C4-2B (cell line): ENCODE measurements at regions not wholly inside any gene's neighbourhood (a gene's known extent, or its start where the extent isn't known, plus 50 kb on each side); places are given as distances from the start of the nearest gene placed in this dataset.

ENCODE experiments used
- H3K27ac ChIP-seq: fragments of 450-650 bp; 2 replicates; pipeline ENCODE4 v1.5.1; 2017
- ZFX ChIP-seq: fragments of 450-650 bp; IDR thresholded peaks from 2 replicates; pipeline ENCODE4 v1.6.1; 2017
- TF ChIP-seq, protein P1 (sequence below): fragments of 450-650 bp; conservative IDR thresholded peaks from 2 replicates; pipeline ENCODE4 v1.5.1; 2017; ENCODE audit warnings: mild to moderate bottlenecking

DNA sequence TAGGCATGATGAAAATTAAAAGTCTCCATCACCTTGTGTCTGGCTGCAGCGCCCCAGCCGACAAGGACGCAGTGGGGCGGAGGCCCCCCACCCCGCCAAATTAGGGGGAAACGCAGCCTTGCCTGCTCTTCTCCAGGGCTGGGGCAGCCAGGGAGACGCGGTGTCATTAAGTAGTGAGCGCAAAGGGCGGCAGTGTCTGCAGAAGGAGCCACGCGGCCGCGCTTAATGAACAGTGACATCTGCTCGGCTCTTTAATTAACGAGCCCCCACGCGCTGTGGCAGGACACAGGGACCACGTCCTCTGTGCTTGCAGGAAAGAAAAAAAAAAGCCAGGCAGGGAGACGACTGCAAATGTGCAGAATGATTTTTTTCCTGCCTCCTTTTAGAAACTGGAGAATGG, 93.4 kb upstream of the NCOR2 start:
- H3K27ac ChIP-seq = no peak overlapping the region
- TF ChIP-seq, protein P1, sequence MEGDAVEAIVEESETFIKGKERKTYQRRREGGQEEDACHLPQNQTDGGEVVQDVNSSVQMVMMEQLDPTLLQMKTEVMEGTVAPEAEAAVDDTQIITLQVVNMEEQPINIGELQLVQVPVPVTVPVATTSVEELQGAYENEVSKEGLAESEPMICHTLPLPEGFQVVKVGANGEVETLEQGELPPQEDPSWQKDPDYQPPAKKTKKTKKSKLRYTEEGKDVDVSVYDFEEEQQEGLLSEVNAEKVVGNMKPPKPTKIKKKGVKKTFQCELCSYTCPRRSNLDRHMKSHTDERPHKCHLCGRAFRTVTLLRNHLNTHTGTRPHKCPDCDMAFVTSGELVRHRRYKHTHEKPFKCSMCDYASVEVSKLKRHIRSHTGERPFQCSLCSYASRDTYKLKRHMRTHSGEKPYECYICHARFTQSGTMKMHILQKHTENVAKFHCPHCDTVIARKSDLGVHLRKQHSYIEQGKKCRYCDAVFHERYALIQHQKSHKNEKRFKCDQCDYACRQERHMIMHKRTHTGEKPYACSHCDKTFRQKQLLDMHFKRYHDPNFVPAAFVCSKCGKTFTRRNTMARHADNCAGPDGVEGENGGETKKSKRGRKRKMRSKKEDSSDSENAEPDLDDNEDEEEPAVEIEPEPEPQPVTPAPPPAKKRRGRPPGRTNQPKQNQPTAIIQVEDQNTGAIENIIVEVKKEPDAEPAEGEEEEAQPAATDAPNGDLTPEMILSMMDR = no peak

DNA sequence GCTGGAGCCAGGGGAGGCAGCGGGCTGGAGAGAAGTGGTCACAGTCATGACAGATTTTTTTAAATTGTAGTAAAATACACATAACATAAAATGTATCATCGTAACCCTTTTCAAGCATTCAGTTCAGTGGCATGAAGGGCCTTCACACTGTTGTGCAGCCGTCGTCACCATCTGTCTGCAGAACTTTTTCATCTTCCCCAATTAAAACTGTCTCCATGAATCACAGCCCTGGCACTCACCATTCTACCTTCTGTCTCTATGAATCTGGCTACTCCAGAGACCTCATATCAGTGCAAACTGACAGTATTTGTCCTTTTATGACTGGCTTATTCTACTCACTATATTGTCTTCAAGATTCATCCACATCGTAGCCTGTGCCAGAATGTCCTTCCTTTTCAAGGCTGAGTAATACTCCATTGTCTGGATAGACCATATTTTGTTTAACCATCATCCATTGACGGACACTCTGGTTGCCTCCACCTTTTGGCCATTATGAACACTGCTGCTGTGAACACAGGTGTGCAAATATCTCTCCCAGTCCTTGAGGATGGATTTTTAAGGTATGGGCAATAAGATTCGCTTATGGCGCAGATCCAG, 91.5 kb upstream of the NCOR2 start:
- no peak for TF ChIP-seq ZFX
- TF ChIP-seq, protein P1 = no peak
- H3K27ac ChIP-seq = no peak overlapping the region

DNA sequence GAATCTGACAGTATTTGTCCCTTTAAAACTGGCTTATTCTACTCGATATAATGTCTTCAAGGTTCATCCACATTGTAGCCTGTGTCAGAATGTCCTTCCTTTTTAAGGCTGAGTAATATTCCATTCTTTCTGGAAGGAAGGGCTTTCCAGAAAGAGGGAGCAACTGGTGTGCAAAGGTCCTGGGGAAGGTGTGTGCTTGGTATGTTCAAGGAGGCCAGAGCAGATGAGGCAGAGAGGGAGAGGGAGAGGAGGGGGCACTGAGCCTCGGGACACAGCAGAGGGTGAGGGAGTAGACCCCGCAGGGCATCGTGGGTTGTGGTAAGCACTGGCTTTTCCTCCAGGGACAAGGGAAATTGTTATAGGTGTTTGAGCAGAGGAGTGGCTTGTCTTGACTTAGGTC, 90.9 kb upstream of the NCOR2 start:
- TF ChIP-seq, protein P1 = no peak
- no peak for TF ChIP-seq ZFX

DNA sequence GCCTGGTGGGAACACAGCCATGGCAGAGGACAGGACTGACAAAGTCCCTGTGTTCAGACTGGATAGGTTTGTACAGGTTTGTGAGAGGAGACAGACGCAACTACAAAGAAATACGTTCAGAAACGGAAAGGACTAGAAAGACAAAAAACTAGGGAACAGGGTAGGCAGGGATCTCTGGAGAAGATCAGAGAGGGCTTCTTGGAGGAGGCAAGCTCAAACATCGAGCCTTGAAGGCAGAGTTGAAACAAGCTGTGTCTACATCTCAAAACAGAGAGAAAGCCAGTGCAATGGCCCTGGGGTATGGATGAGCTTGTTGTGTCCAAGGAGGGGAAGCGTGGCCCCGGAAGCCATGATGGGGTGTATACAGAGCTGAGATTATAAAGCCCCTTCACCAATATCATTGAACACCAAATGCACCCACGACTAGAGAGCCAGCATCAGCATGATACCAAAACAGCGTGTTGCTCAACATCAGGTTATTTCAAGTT, 89.6 kb upstream of the NCOR2 start:
- H3K27ac ChIP-seq = no peak overlapping the region
- TF ChIP-seq, protein P1 = no peak
- no peak for TF ChIP-seq ZFX

More for the DNA sequence above, 90.9 kb upstream of the NCOR2 start:
- no peak overlapping the region for H3K27ac ChIP-seq

DNA sequence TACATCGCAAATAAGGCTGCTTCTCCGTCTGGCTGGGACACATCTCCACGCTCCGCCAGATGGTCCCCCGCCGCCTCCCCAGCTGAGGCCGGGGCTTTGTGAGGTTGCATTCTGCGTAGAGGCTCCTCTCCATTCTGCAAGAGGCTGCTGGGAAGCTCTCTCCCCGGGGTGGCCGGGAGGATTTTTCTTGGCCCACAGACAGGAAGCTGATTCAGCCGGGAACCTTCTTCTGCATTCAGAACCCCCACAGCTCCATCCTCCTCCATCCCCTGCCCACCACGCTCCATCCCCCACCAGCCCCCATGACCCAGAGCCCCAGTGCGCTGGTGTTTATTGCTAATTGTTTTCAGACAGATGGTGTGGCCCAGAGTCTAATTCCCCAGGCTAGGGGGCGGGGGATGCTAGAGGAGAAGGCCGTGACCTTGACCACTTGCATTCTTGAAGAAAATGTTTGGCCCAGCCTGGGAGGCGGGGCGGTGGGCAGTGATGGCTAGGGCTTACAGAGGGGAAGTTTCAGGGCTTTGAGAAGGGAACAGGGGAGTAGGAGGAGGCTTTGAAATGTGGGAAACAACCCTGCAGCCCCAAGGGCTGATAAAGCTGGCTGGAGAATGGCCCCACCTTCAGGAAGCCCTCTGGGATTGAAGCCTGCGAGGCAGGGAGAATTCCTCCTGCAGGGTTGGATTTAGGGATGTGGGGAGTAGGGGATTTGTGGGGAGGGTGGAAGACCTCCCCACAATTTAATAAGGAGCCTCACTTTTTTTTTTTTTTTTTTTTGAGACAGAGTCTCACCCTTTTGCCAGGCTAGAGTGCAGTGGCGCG, 88.5 kb upstream of the NCOR2 start:
- TF ChIP-seq ZFX = no peak
- TF ChIP-seq, protein P1 = no peak
- no peak overlapping the region for H3K27ac ChIP-seq

DNA sequence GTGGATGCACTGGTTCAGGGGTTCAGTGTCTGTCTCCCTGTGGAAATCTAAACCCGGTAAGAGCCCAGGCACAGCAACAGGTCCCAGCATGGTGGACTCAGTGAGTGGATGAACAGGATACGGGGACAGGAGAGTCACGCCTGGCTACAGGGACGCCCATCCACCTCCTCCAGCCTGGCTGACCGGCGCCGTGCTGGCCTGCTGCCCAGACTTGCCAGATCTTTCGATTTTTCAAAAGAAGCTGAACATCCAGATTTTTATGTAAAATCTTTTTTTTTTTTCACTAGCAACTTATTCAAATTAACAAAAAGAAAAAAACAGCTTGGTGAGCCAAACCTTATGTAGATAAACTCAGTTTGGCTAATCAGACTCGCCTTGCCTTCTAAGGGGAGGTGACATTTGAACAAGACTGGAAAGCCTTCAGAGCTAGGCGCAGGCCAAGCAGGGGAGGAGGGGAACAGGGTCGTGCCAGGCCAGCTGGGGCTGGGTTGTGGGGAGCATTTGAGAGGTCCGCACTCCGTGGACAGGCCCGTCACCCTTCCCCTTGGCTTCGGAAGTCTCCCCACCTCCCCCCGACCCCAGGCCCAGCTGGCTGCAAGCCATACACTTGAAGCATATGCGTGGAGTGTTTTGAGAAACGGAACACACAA, 87.8 kb upstream of the NCOR2 start:
- H3K27ac ChIP-seq = no peak overlapping the region
- TF ChIP-seq ZFX = no peak
- TF ChIP-seq, protein P1 = no peak

DNA sequence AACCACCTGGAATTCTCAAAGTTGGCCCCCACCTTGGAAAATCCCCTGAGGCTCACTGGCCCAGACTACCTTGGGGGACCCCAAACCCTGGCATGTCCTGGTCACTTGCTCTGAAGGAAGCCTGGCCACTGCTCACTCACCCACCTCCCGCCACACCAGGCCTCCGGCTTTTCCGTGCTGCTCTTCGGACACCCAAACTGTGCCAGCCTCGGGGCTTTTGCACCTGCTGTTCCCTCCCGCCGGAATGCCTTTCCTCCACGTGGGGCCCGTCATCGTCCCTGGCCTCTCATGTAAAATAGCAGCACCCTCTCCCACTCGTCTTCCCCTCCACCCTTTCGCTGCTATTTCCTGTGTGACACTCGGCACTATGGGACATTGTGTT, 87.2 kb upstream of the NCOR2 start:
- H3K27ac ChIP-seq = no peak overlapping the region

More for the DNA sequence above, 87.2 kb upstream of the NCOR2 start:
- TF ChIP-seq ZFX = no peak
- TF ChIP-seq, protein P1 = no peak
